GM19467 (cell line): ENCODE measurements at regions not wholly inside any gene's neighbourhood (a gene's known extent, or its start where the extent isn't known, plus 50 kb on each side); places are given as distances from the start of the nearest gene placed in this dataset.

ENCODE experiments used
- ATAC-seq: cut with Tn5 transposase; IDR thresholded peaks from one replicate; pipeline ENCODE4 v1.9.1; 2021; ENCODE audit warnings: mild to moderate bottlenecking, moderate library complexity; ENCODE audit not compliant: unreplicated experiment

DNA sequence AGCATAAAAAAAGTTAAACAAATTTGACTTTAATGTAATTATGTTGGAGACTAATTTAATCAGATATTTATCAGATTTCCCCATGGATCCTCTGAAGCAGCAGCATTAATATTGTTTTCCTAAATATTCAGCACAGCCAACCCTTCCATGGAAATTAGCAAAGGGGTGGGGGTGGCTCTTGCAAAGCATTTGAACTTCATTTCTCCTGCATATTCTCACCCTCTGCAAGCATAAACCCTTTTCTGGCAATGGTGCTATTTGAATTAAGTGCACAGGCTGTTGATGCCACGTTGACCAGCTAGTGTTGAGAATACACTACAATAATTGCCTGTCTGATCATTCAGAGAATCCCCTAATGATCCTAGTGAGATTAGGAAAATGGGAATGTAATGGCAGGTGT is 488.1 kb upstream of the KLF12 start:
- ATAC-seq: no peak

DNA sequence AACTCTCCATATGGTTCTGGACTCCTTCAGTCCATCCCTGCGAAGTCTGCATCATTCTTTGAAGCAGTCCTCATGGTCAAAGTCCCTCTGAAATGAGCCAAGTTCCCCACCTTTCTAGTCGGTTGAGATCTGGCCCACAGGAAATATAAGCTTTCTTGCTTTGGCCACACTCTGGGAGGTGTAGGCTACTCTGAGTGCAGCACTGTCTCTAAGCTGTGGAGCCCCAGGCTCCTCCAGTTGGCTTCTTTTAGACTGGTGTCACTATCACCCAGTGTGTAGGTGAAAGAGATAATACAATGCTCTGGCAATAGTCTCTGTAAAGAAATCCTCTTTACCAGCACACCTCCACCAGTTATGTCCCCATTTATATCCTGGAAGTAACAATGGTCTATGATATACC is 486.5 kb upstream of the KLF12 start:
- no peak for ATAC-seq

DNA sequence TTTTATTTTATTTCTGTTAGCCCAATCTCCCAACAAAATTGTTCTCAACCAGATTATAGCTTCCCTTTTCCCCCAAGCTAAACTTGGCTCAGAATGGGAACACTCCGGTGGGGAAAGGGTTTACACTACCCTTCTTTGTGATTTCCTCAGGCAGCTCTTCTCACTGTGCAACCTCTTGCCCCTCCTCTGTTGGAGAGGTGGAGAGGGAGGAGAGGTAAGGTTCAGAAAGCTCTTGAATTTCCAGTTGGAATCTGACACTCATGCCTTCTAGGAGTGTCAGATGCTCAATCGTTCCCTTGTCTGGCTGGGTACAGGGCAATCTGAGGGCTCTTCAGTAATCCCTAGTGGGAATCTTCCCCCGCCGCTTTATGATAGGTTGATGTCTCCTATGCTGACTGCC is 486.1 kb upstream of the KLF12 start:
- no peak for ATAC-seq

GRCh38 chr13:74597526-74597925 is 463.3 kb upstream of the KLF12 start:
- no peak for ATAC-seq

GRCh38 chr13:74596691-74597090 is 462.5 kb upstream of the KLF12 start:
- no peak for ATAC-seq

GRCh38 chr13:74593688-74594087 is 459.5 kb upstream of the KLF12 start:
- no peak for ATAC-seq

DNA sequence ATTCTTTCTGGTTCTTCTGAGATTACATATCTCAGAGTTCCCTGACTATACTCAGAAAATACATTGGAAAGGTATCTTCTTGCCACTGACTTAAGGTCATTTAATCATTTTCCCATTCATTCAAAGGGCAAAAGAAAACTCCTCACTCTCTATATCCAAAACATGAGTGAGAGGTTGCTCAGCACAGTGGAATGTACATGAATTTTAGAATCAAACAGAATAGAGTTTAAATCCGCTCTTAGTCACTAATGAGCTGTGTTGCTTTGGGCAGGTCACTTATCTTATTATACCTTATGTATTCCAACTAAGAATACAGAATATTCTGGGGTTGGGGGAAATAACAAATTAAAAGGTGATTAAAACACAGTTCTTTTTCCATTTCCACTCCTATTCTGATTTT is 452.6 kb upstream of the KLF12 start:
- no peak for ATAC-seq

DNA sequence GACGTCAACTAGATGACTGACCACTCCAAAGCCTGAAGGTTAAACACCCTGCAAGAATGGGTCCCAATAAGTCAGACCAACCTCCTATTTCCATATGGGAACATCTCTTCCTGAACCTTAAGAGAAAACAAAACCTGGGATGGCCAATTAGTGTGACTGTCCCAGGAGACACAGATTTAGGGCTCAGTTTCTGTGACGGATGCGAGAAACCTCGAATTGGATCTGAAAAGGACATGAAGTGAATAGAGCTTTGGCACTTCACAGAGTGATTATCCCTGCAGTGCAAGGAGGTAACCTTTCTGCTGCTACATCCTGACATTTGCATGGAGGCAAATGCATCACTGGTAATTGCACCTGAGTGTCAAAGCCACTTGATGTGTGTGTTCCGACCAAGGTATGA is 442.2 kb upstream of the KLF12 start:
- no peak for ATAC-seq

DNA sequence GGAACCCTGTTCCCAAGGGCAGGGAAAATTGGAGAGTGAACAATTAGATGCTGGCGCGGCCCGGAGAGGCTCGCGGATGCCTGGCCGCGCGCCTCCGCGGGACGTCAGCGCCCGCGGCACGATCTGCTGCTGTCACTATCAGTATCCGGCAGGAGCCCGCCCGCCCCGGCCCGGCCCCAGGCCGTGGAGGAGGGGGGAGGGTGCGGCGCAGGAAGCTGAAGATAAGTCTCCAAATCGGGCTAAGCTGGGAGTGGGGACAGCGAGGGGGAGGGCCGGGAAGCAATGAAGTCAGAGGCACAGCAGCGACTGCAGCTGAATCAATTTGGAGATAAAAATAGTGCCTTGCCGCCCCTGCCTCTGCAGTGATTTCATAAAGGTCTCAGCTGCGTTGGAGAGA is 441.5 kb upstream of the KLF12 start:
- ATAC-seq: no peak

- no peak for ATAC-seq
Observed at GRCh38 chr13:74574964-74575728, 440.9 kb upstream of the KLF12 start.

- no peak for ATAC-seq
Observed at GRCh38 chr13:74573654-74574053, 439.4 kb upstream of the KLF12 start.

DNA sequence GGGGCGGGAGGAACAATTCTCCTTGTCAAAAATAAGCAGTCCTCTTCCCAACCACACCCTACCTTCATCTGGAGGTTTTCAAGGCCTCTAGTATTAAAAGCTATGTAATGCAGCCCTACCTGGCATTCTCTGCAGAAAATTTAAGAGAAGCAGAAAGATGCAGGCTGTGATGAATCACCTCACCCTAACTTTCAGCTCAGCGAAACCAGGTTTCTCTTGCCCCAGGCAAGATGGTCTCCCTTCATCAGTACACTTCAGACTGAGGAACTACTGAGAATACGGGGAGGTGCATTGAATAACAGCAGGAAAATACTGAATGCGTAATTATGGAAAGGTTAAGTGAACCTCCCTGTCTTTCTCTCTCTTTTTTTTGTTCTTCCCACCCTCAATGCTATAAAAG is 437.6 kb upstream of the KLF12 start:
- ATAC-seq: no peak

GRCh38 chr13:74570834-74571233 is 436.6 kb upstream of the KLF12 start:
- no peak for ATAC-seq

- ATAC-seq: no peak
Observed at GRCh38 chr13:74570046-74570445, 435.8 kb upstream of the KLF12 start.

DNA sequence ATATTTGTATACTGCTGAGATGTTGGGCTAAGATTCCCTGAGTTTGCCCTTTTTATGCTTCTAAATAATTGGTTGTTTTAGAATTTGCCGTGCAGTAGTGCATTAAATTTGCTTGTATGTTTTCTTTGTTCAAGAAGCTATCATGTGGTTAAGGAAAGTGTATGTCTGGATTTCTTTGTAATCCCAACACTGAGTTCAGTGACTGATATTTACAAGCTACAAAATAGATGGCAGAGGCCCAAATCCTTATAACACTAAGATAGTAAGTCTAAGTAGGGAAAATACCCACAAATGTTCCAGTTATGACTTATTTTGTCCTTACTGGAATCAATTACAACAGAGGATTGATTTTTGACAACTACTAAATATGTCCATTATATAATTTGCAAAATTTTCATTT is 435.0 kb upstream of the KLF12 start:
- no peak for ATAC-seq

GRCh38 chr13:74567485-74567884 is 433.3 kb upstream of the KLF12 start:
- ATAC-seq: no peak

- no peak for ATAC-seq
Observed at GRCh38 chr13:74562381-74562780, 428.2 kb upstream of the KLF12 start.

DNA sequence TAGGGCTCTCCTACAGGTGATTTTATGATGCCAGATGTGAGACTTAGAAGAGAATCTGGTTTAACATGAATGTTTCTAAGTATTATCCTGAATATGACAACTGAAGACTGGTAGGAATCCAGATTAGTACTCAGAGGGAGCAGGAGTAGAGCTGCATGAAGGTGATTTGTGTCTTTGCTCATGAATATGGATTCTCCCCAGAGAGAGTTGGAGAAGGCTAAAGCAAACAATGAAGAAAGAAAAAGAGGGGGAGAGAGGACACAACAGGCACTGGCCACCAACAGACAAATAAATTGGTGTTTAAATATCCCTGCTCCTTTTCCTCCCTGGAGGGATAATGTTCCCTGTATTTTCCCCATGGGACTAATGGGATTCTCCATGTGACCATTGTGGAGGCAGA is 427.0 kb upstream of the KLF12 start:
- ATAC-seq: no peak

DNA sequence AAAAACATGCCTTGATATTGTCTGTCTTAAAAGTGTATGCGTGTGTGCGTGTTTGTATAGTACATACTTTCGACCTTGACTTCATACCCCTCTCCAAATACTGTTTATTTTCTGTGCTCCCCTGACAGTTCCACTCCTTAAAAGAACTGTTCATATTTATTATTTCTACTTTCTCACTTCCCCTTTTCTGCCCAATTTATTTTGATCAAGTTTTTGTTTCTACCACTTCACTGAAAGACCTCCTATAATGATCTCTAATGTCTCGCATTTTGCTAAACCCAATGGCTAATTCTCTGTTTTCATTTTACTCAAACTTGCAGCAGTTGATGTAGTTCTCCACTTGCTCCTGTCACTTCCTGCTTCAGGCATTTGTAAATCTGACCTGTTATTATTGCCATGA is 426.1 kb upstream of the KLF12 start:
- peak; percentile 72 for ATAC-seq

DNA sequence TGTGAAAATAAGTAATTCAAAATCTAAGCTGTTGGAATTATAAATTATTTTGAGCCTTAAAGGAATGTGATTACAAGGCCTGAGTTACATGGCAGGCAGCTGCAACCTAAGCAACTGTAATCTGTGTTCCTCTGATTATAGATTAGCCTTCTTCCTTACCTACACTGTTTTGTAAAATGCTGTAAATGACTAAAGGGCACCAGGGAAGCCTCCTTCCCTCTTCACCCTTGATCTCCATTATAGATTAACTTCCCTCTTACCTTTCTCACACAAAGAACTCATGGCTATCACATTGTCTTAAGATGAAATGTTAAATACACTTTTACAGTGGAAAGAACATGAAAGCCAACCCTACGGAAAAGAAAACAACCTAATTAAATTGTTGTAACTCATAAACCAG is 423.7 kb upstream of the KLF12 start:
- no peak for ATAC-seq

- no peak for ATAC-seq
Observed at GRCh38 chr13:74555651-74556420, 421.6 kb upstream of the KLF12 start.

GRCh38 chr13:74555276-74555625 is 421.0 kb upstream of the KLF12 start:
- no peak for ATAC-seq
